ENCODE measurements at regions not wholly inside any gene's neighbourhood (a gene's known extent, or its start where the extent isn't known, plus 50 kb on each side); places are given as distances from the start of the nearest gene placed in this dataset.
"Not testable (repeated sequence)": the region's sequence is repeated elsewhere in the genome, so short reads cannot be mapped to it uniquely, and the experiment has no call there.

DNA sequence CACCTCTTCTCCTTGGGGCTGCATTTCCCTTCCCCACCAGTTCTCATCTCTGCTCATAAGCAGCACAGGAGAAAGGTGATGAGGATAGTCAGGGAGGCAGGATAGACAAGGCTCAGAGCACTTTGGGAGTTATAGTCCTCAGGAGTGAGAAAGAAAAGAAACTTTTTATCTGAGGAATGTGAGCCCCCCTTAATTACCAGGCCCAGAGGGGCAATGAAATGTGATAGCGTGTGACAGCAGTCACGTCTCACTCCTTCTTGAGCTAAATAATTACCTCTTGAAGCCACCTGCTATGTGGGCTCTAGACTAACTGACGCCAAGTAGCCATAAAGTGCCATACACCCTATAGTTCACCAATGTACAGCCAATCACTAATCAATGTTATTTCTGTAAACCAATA, 105.8 kb downstream of the SPP2 start:
- DNase-seq: no peak

DNA sequence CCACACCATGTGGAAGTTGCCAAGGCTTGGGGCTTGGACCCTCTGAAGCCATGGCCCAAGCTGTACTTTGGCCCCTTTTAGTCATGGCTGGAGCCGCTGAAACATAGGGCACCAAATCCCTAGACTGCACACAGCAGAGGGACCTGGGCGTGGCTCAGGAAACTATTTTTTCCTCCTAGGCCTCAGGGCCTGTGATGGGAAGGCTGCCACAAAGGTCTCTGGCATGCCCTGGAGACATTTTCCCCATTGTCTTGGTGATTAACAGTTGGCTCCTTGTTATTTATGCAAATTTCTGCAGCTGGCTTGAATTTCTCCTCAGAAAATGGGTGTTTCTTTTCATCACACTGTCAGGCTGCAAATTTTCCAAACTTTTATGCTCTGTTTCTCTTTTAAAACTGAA, 102.3 kb downstream of the SPP2 start:
- DNase-seq: not testable (repeated sequence)

- peak; percentile 49 for DNase-seq
These were observed 96.9 kb downstream of the SPP2 start for GRCh38 chr2:234147335-234147861.

DNA sequence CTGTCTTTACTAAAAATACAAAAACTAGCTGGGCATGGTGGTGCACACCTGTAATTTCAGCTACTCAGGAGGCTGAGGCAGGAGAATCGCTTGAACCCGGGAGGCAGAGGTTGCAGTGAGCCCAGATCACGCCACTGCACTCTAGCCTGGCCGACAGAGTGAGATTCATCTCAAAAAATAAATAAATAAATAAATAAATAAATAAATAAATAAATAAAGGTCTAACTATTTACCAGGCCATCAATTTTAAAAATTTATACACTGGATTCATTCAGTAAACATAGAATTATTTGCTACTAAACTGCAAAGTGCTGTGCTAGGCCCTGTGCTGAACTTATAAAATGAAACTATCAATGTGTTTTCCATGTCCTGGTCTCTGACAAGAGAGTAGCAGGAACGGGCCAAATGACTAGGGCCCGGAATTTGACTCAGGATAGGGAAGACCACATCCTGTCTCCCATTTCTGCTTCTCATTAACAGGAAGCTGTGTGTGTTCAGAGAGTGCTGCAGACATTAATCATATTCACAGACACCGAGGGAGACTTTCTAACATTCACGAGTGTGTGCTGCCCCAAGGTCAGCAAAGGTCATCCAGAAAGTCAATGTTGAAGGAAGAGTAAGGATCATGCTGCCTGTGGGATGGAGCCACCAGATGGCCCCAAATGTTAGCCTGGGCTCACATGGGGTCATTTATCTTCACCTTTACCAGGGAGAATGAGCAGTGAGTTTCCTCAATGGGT, 95.8 kb downstream of the SPP2 start:
- no peak for DNase-seq

- DNase-seq: no peak
These were observed 95.0 kb downstream of the SPP2 start for GRCh38 chr2:234145511-234145910.

GRCh38 chr2:234145057-234145456, 94.6 kb downstream of the SPP2 start:
- no peak for DNase-seq

- DNase-seq: no peak
These were observed 93.4 kb downstream of the SPP2 start for GRCh38 chr2:234143896-234144295.

GRCh38 chr2:234142530-234142929, 92.0 kb downstream of the SPP2 start:
- DNase-seq: no peak

DNA sequence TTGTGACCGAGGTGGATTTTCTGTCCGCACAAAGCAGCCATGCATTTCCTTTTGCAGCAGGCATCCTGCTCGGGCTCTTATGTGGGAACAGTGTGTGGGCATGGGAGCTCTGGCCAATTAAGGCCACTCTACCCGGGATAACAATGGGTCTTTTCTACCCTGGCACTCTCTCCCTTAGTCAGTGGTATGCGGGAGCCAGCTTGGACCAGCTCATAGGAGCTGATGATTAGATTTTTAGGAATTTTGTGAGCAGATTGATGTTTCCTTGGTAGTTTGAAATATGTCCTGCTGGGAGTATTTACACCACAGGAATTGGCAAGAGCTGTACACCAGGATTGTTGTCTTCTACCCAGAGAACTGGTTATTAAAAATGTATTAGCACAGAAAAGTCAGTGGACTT, 89.3 kb downstream of the SPP2 start:
- DNase-seq: no peak

GRCh38 chr2:234138836-234139235, 88.3 kb downstream of the SPP2 start:
- DNase-seq: no peak

- no peak for DNase-seq
These were observed 87.0 kb downstream of the SPP2 start for GRCh38 chr2:234137400-234138014.

DNA sequence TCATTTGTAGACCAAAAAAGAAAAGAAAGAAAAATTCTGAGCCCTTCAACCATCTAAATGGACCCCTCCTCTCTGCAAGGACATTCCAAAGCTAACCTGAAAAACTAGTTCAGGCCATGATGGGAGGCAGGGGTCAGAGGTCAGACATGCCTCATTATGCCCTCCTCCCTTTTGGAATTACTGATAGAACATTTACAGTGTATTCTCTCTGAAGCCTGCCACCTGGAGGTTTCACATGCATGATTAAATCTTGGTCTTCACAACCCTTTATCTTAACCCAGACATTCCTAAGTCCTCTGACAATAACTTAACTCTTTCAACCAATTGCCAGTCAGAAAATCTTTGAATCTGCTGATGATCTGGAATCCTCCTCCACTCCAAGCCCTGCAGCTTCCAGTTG, 86.0 kb downstream of the SPP2 start:
- peak; percentile 33 for DNase-seq

DNA sequence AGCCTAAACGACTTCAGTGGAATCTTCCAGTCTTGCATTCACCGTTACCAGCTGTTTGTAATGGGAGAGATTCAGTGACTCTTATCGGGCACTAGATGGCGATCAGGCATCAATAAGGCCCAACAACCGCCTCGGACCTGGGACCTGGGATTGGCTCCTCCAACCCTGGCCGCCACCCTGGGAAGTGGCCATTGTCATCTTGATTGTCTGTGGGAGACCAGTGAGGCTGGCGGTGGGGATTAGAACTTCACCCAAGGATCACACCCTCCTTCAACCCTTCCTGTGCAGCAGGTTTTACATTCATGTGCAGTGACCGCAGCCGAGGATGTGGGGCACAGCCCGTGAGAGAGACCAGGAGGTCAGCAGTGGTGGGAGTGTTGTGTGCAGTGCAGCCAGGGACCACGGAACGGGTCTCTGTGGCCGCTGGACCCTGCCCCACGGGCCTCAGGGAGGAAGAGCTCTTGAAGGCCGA, 85.3 kb downstream of the SPP2 start:
- peak; percentile 74 for DNase-seq

DNA sequence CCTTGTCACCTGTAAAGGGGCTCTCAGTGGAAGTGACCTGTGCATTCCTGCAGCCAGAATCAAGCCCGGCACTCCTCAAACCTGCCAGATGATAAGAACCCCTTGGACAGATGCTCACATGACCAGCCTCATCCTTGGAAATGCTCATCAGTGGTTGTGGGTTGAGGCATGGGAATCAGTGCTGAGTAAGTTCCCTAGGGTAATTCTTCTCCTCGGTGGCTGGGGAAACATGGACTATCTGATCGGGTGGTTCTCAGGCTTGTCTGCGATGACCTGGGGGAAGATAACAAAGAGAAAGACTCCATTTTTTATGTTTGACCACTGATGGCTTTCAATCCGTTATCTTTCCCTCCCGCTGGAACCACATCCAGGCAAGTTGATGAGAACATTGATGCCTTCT, 84.0 kb downstream of the SPP2 start:
- DNase-seq: no peak

- DNase-seq: no peak
These were observed 82.5 kb downstream of the SPP2 start for GRCh38 chr2:234133004-234133403.

GRCh38 chr2:234130777-234131181, 80.3 kb downstream of the SPP2 start:
- peak; percentile 34 for DNase-seq

DNA sequence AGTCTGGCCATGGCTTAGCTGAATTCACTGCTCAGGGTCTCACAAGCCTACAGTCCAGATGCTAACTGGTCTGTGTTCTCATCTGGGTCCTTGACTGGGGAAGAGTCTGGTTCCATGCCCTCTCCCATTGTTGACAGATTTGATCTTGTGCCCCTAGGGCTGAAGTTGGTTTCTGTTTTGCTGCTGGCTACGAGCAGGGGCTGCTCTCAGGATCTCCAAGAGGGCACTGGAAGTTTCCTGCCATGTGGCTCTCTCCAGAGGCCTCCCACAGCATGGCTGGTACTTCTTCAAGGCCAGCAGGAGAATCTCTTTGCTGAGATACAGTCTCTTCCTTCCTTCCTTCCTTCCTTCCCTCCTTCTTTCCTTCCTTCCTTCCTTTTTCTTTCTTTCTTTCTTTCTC, 78.1 kb downstream of the SPP2 start:
- no peak for DNase-seq

Measured in right kidney (tissue), 1 donor.